ENCODE measurements at regions not wholly inside any gene's neighbourhood (a gene's known extent, or its start where the extent isn't known, plus 50 kb on each side); places are given as distances from the start of the nearest gene placed in this dataset.

DNA sequence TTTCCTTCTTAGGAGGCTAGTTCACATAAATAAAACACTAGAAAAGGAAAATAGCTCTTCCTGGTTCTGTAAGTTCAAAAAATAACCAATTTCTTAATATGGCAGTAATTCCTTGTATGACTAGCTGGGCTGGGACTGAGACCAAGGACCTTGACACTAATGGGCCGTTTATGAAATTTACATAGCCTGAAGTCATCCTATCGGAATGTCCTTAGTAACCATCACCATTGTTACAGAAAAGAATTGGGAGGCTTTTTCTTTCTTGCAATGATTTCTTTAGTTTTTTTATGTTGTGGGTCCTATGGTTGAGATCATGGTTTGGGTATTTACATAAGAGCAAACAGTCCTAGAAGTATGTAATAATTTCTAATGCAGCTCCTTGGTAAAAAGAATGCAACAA, 87.1 kb upstream of the HDAC9 start:
- no peak for DNase-seq

DNA sequence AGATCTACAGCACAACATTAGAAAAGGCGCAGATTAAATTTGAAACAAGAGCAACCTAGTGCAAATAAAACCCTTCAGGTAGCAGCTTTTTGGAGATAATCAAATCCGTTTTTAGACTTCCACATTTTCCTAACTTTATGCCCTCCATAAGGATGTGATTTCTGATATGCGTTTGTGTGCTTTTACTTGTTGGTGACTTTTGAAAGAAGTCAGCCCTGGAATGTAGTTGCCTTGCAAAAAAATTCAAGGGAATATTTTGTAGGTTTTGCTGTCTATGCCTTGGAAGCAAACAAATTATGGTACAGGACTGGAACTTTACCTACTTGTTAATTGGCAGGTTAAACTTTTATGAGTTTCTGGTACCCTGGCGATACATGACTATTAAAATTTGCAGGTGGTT, 86.7 kb upstream of the HDAC9 start:
- DNase-seq: no peak

DNA sequence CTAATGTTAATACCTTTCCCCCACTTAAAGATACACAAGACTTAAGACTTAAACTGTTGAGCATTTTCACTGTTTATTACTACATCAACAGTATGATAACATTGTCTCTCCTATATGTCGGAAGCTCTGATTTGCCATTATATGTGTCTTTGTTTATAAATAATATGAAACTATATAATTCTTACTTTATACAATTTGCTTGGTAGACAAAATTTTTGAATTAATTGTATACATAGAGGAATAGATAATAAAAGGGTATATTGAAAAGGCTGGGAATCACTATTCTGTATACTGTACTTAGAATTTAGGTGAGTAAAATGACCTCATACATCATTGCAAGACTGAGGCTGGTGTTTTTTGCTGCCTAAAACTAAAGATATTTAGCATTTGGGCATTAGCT, 82.1 kb upstream of the HDAC9 start:
- DNase-seq: no peak

DNA sequence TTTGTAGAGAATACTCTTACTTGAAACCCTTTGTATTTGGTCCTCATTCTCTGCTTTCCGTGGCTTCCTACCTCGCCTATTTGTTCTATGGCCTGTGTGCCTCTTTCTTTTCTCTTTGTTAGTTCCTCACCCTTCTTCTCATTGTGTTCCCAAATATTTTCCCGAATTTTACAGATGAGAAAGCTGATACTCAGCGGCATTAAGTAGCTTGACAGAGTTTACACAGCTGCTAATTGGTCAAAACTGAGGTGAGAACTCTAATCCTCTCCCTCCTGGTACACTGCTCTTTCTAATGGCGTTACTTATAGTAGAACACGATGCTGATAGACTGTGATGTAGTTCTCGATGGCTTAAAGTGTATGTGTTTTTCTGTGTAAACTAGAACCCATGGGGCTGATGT, 80.7 kb upstream of the HDAC9 start:
- no peak for DNase-seq

DNA sequence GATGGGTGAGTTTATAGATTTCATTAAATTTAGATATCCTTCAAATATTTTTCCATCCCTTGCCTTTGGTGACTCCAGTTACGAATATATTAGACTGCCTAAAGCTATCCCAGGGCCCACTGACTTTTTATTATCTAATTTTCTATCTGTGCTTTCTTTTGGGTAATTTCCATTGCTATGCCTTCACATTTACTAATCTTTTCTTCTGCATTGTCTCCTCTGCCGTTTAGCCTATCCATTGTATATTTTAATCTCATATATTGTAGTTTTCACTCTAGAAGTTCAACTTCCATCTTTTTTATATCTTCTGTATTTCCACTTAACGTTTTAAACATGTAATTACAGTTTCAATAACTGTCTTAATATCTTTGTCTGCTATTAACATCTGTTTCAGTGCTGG, 78.6 kb upstream of the HDAC9 start:
- DNase-seq: no peak

DNA sequence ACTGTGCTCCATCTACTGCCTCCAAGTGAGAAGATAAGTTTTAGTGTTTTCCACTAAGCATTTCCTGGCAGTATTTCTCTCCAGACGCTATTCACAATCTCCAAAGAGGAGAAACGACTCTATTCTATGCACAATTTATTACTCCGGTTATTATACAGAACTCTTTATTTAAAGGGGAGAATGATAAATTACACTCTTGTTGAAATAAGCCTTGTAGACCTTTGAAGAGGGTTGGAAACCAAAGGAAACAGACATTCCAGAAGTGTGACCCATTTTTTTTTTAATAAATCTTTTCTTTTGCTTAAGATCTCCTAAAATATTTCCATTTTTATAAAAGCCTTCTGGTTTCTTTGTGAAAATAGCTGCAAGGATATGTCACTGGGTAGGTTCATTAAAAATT, 76.1 kb upstream of the HDAC9 start:
- no peak for DNase-seq

DNA sequence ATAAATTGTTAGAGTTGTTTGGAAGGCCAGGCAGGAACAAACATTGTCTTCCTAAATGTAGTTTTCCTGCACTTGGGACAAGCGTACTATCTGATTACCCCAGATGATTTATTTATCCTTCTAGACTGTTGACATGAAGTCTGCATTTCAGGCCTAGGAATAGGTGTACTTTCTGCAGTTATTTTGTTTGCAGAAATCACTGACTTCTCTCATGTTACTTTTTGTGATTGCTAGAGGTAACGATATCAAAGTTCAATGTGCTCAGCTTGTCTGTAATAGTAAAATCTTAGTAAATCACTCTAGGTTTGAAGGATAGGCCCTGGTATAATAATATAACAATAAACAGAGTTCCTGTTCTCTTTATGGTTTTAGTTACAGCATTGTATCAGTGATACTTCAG, 75.4 kb upstream of the HDAC9 start:
- DNase-seq: no peak

DNA sequence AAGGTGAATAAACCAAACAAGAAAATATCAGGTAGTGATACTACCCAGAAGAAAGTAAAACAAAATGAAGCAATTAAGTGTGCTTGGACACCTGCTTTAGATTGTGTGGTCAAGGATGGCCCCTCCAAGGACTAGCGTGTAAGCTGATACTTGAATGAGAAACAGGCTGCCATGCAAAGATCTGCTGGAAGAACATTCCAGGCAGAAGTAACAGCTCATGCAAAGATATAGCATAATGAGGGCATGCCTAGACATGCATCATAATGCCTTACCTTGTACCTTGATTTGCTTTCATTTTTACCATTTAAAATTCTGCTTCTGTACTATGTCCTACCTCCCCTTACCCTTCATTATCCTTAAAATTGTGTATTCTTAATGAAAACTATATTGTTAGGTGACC, 74.8 kb upstream of the HDAC9 start:
- DNase-seq: no peak

DNA sequence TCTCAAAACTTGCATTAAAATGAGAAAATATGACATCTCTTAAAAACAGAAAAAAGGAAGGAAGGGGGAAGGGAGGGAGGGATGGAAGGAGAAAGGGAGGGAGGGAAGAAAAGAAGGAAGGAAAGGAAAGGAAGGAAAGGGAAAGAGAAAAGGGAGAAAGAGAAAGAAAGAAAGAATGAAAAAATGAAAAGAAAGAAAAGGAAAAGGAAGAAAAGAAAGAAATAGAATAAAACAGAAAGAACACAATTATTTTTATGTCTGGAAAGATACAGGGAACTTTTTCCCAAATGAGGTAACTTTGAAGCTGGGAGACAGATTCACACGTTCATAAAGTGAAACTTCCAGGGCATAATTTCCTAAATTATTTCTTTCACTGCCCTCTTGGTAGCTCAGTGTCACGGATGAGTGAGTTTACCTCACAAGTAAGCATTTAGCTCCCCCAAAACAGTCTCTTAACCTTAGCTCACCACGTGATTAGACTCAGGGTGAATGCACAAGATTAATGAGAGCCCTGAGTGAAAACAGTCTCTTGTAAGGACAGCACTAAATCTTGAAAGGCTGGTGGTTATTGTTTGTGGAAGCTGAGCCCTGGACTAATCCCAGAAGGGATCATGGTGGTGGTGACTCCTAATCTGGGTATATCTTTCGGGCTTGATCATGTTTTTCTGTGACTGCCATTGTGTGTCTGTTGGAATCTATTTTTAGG, 74.1 kb upstream of the HDAC9 start:
- DNase-seq: no peak

DNA sequence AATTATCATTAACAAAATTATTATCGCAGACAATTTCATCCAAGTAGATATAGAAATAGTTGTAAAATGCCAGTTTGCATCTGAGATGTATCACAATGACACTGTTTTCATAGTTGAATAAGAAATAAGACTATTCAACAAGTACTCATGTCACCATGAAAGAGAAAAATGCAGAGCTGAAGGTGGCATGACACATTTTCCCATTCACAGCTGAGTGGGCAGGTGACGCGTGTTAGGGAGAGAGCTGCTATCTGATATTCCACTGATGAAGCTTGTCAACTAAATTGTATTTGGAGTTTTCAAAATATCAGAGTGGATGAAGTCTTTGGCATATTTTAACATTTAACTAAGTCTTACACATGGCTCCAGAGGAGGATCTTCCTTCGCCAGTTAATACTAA, 70.3 kb upstream of the HDAC9 start:
- no peak for DNase-seq

DNA sequence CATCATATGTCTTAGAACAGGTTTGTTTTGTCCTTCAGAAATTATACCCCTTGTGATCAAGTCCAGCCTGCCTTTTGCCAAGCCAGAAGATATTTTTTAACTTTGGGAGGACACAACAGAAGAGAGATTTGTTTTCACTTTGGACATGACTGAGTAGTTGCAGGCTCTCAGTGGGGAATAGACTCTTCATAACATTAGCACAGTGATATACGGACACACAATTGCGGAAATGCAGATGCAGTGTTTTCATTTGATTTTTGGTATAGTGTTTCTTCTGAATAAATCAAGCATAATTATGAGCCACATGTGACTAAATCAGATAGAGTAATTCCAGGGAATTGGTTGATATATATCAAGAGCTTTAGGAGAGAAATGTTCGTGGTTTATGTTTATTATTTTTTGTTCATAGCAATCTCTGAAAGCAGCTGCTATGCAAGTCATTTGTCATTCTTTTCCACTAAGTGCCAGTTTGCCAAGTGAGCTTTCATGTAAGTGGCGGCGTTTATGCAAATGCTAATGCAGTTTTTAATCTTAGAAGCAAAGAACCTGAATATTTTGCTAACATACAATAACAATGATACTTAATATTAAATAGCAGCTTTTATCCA, 69.6 kb upstream of the HDAC9 start:
- DNase-seq: no peak

DNA sequence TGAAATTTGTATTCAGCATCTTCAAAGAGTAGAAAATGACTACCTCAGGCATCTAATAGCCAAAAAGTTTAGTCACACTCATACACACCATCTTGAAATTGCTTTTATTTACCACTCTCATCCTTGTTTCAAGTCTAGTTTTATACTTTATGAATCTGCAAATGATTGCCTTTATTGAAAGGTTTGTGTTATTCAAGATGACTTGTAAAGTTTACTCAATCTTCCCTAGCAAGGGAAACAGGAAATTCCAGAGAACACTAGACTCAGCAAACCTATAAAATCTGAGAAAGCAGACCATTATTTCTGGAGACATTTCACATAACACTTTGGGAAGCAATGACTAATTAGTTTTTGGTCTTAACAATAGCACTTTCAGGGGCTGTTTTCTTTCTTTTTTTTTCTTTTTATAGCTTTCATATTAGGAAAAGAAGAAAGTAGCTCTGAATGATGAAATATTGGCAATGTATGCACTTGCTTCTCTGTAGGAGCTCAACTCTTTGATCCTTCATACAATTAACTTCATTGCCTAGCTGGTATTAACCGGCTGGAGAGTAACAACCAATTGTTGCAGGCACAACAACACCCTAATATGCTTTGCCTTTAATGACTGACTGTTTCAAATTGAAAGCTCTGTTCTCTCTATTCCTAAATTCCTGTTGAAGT, 68.9 kb upstream of the HDAC9 start:
- DNase-seq: no peak

DNA sequence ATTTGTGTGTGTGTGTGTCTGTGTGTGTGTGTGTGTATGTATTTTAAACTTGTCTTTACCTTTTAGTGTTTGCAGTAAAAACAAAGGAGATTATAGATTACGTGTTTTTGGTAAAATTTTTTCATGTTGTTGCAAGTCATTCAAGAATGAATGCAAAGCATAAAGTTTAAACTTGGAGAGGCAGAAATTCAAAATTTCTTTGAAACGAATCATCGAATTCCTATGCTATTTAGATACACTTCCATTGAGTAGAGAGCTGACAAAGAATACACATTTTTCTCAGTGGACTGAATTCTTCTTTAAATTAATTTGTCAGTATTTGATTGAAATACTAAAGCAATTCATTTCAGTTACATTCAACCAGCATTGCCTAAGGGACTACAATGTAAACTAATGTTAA, 66.0 kb upstream of the HDAC9 start:
- no peak for DNase-seq

DNA sequence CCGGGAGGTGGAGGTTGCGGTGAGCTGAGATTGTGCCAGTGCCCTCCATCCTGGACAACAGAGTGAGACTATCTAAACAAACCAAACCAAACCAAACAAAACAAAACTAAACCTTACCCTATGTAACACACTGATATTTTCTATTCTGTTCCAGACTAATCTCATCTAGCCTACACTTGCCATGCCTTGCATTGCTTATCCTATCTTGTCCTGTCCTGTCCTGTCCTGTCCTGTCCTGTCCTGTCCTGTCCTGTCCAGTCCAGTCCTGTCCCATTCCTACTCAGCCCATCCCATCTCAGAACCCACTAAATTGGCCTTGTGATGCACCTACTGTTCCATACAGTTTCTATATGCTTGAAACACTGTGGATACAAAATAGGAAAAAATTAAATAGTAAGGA, 64.7 kb upstream of the HDAC9 start:
- no peak for DNase-seq

DNA sequence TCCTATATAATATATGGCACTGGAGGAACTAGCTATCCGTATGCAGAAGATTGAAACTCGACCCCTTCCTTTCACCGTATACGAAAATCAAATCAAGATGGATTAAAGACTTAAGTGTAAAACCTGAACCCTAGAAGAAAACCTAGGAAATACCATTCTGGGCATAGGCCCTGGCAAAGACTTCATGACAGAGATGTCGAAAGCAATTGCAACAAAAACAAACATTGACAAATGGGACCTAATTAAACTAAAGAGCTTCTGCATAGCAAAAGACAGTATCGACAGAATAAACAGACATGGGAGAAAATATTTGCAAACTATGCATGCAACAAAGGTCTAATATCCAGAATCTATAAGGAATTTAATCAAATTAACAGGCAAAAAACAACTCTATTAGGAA, 61.4 kb upstream of the HDAC9 start:
- DNase-seq: no peak

DNA sequence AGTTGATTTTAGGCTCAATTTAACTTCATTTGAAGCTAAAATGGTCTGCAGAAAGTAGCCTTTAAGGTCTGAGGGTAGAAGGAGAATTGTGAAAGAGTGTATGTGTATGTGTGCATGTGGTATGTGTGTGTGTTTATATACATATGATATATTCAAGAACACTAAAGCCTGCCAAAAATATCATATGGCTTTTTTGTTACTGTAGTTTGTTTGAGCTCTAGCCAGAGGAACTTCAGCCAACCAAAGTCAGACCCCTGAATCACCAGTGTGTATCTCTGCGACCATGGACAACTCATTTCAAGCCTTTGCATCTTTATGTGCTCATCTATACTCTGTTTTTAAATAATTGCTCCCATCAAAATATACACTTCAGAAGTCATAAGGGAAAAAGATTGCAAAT, 58.4 kb upstream of the HDAC9 start:
- peak; percentile 13 to 18 for DNase-seq

DNA sequence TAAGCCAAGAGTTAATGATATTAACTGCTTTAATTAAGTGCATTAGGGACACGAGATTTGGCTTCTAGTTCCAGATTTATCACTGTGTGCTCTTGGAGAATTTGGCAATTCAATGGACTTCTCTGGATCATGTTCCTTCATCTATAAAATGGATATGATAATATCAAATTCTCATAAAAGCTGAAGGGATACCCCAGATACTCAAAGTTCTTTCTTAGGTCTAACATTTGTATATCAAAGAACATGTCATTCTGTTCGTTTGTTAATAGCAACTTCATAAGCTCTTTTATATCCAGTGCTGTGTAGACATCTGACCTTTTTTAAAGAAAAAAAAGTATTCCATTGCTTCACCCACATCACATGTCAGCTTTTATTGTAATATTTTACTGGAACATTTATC, 54.6 kb upstream of the HDAC9 start:
- DNase-seq: no peak

DNA sequence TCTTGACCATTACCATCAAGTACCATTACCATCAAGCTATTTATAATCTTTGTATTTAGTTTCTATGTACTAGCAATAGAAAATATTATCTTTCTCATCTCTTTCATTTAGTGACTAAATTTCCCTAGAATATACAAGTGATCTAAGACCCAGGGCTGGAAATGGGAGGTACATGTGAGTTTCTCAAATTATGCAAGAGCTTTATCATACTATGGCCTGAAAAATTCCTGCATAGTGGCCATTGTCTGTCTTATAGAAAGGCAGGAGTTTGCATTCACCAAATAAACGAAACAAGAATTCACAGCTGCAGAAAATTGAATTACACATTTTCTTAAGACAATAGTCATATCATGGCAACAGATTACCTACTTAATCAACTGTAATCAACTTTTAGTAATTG, 50.7 kb upstream of the HDAC9 start:
- DNase-seq: no peak

DNA sequence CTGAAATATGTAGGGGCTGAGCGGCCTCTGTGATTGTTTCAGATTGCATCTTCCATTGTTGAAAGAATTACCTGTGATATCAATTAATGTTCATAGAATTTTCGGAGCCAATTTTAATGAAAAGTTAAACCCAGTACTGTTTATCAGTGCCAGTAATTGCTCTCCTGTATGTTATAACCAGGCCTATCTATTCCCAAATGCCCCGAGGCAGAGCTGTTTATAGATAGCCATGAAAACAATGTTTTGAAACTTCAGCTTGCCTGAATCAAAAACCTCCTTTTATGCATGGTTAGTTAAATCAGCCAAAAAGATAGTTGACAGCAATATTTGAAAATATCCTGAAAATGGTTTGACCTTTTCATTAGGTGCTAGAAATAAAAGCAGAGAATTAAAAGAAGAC, 50.1 kb upstream of the HDAC9 start:
- no peak for DNase-seq

All from right lung (tissue), 2 donors.